Testis (tissue), 2 donors: ENCODE measurements at regions not wholly inside any gene's neighbourhood (a gene's known extent, or its start where the extent isn't known, plus 50 kb on each side); places are given as distances from the start of the nearest gene placed in this dataset.

Source experiments
- CTCF ChIP-seq, 3 experiments: fragments of 450-650 bp in 2 of 3; fragments of 200-600 bp in 1 of 3; sonication (generic) in 1 of 3; IDR thresholded peaks; one replicate each; pipeline ENCODE4 v1.5.1; 2016 to 2019; ENCODE audit warnings: antibody characterized with exemption in 3 of 3, mild to moderate bottlenecking in 2 of 3, moderate library complexity in 1 of 3
- POLR2A ChIP-seq: fragments of 450-650 bp; IDR thresholded peaks from one replicate; pipeline ENCODE4 v1.6.1; 2017; ENCODE audit warnings: antibody characterized with exemption, mild to moderate bottlenecking, moderate library complexity

GRCh38 chr20:60078351-60079250 lies 120.4 kb downstream of the CDH26 start:
- TF ChIP-seq CTCF (IDR thresholded peaks at IDR 0.05): no peak
- no peak for TF ChIP-seq POLR2A
